Neural crest cell (in vitro differentiated cells): ENCODE measurements at regions not wholly inside any gene's neighbourhood (a gene's known extent, or its start where the extent isn't known, plus 50 kb on each side); places are given as distances from the start of the nearest gene placed in this dataset.

Experiments
- DNase-seq: peaks from one replicate; pipeline ENCODE4 v3.0.0; 2021; ENCODE audit warnings: low read depth, mixed read lengths, low spot score
- H3K27ac Mint-ChIP-seq: one replicate; pipeline ENCODE4 v1.8.0; 2021; ENCODE audit warnings: mild to moderate bottlenecking, mixed read lengths; ENCODE audit not compliant: unreplicated experiment
- H3K27me3 Mint-ChIP-seq: 2 replicates; pipeline ENCODE4 v1.8.0; 2021; ENCODE audit warnings: low read depth, mild to moderate bottlenecking, mixed read lengths
- H3K36me3 Mint-ChIP-seq: 2 replicates; pipeline ENCODE4 v1.8.0; 2021; ENCODE audit warnings: low read depth, mild to moderate bottlenecking, mixed read lengths
- H3K4me1 Mint-ChIP-seq: 2 replicates; pipeline ENCODE4 v1.8.0; 2021; ENCODE audit warnings: mixed read lengths
- H3K4me3 Mint-ChIP-seq: one replicate; pipeline ENCODE4 v1.8.0; 2021; ENCODE audit warnings: mild to moderate bottlenecking, mixed read lengths
- H3K9me3 Mint-ChIP-seq: 2 replicates; pipeline ENCODE4 v1.8.0; 2021; ENCODE audit warnings: mixed read lengths
- CTCF ChIP-seq: fragments of 200-600 bp; sonication (generic); conservative IDR thresholded peaks from 2 replicates; pipeline ENCODE4 v1.5.0; 2021; ENCODE audit warnings: antibody characterized with exemption, mild to moderate bottlenecking

GRCh38 chr11:69427906-69428880 is 53.3 kb upstream of the LINC01488 start:
- H3K27ac Mint-ChIP-seq = no peak overlapping the region
- DNase-seq = no peak
- H3K4me3 Mint-ChIP-seq = no peak overlapping the region
- no peaks in the 10 kb centered on the region for H3K27me3 Mint-ChIP-seq
- peaks cover 10% of the 10 kb centered on the region for H3K36me3 Mint-ChIP-seq
- TF ChIP-seq CTCF = no peak
- peaks cover 12% of the 10 kb centered on the region for H3K4me1 Mint-ChIP-seq
- peaks cover 7% of the 10 kb centered on the region for H3K9me3 Mint-ChIP-seq

- no peak for DNase-seq
- Mint-ChIP-seq H3K4me1 (peaks cover 21% of the 10 kb centered on the region), H3K4me3 (no peak overlapping the region), H3K27ac (no peak overlapping the region), H3K36me3 (peaks cover 3% of the 10 kb centered on the region), H3K9me3 (peaks cover 4% of the 10 kb centered on the region), H3K27me3 (no peaks in the 10 kb centered on the region)
- TF ChIP-seq CTCF = no peak
These were observed 51.6 kb upstream of the LINC01488 start for GRCh38 chr11:69429716-69430491.

- no peak for TF ChIP-seq CTCF
- no peak for DNase-seq
- no peak overlapping the region for H3K4me3 Mint-ChIP-seq
These were observed 50.9 kb upstream of the LINC01488 start for GRCh38 chr11:69430566-69430965.

GRCh38 chr11:69431136-69431535 is 50.3 kb upstream of the LINC01488 start:
- no peak for TF ChIP-seq CTCF
- Mint-ChIP-seq H3K4me3 (no peak overlapping the region), H3K4me1 (peaks cover 33% of the 10 kb centered on the region), H3K9me3 (no peaks in the 10 kb centered on the region), H3K36me3 (no peaks in the 10 kb centered on the region), H3K27me3 (no peaks in the 10 kb centered on the region), H3K27ac (no peak overlapping the region)
- DNase-seq = no peak

More at GRCh38 chr11:69430566-69430965, 50.9 kb upstream of the LINC01488 start:
- Mint-ChIP-seq H3K27ac (no peak overlapping the region), H3K36me3 (no peaks in the 10 kb centered on the region), H3K4me1 (peaks cover 28% of the 10 kb centered on the region), H3K27me3 (no peaks in the 10 kb centered on the region), H3K9me3 (no peaks in the 10 kb centered on the region)
